HG03103 (cell line): ENCODE measurements at regions not wholly inside any gene's neighbourhood (a gene's known extent, or its start where the extent isn't known, plus 50 kb on each side); places are given as distances from the start of the nearest gene placed in this dataset.

Experiments used
- ATAC-seq: cut with Tn5 transposase; IDR thresholded peaks from one replicate; pipeline ENCODE4 v1.9.1; 2021; ENCODE audit warnings: low read depth; ENCODE audit not compliant: unreplicated experiment

DNA sequence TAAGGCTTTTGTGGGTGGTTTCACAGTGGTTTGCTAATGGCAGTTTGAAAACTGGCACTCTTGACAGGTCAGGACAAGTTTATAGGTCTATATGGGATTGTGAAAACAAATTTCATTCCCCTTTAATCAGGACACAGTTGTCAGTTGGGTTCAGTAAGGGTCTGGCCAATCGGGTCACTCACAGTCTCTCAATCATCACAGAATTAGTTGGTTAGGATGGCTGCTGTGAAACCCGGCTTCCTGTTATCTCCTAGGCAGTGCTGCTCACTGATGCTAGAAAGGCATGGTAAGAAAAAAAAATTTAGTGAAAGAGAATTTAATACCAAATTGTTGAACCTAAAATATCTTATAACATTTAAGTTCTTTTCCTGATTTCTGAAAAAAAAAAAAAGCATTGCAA lies 1730.1 kb downstream of the EFNB2 start:
- ATAC-seq, result no peak

DNA sequence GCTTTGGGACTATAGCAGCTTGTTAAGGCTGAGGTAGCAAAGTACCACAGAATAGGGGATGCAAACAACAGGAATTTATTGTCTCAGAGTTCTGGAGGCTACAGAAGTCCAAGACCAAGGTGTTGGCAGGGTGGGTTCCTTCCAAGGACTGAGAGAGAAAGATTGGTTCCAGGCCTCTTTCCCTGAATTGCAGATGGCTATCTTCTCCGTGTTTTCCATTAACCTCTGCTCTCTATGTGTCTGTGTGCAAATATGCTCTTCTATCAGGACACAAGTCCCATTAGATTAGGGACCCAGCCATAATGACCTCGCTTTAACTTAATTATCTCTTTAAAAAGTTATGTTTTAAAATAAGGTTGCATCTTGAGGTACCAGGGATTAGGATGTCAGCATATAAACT lies 1732.9 kb upstream of the SLC10A2 start:
- no peak for ATAC-seq

DNA sequence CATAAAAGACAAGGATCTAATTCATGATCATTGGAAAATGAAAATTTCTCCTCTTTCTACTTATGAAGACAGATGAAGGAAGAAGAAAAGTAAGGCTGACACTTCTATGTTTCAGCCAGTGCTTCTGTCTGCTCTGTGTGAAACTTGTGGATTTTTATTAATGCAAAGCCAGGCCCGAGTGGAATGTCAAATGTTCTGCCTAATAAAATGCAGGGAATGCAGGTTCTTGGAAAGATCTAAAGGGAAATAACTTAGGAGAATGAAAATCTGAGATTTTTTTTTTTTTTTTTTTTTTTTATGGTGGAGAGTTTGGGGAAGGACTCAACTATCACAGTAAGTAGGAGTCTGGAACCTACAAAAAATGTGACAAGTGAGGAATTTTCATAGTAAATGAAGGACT lies 1732.3 kb upstream of the SLC10A2 start:
- ATAC-seq, result no peak

DNA sequence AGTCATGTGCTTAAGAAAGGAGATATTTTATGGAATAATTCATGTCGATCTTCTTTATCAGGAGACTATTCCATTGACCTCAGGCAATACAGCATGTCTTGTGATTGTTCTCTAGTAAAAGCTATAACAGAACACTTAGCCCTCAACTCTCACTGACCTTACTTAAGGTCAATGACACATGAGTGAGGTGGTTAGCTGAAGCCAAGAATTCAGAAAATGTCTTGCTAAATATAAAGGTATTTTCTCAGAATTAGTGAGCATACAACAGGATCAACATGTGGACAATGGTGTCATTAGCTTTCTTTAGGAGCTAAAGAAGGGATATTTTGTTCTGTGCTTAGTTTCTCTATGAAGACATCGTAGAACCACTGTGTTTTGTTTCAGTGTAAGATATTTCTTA lies 1730.4 kb upstream of the SLC10A2 start:
- ATAC-seq, result no peak

DNA sequence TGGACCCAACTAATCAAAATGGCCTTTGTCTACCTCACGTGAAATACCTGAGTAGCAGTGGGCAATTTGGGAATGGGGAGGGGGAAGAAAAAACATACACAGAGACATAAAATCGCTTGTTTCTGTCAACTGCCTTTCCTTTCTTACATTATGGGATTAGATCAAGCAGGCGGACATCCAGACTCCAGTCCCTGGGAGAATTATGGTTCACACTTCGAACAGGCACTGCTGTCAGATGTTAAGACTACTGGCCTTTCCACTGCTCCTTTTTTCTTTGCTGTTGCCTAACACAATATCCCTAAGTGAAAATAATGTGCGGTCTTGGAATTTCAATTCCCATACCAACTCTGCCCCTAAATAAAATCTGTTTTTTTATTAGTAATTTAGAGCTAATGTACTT lies 1719.7 kb upstream of the SLC10A2 start:
- ATAC-seq, result no peak

DNA sequence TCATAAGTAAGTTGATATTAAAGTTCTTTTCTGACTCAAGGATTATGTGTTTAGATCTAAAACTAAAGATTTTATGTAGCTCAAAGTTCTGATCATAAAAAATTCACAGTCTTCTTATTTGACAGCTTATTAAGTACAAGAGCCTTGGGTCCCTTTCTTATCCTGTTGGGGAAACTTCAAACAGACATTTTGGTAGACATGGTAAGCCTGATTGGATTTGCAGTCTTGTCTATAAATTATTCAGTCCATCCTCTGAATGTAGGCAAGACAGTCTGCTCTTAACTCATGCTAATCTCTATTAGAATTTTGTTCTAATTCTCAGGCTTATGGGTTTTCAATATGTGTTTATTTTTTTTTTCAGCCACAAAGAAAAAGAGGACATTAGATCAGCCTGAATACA lies 1718.7 kb upstream of the SLC10A2 start:
- no peak for ATAC-seq

DNA sequence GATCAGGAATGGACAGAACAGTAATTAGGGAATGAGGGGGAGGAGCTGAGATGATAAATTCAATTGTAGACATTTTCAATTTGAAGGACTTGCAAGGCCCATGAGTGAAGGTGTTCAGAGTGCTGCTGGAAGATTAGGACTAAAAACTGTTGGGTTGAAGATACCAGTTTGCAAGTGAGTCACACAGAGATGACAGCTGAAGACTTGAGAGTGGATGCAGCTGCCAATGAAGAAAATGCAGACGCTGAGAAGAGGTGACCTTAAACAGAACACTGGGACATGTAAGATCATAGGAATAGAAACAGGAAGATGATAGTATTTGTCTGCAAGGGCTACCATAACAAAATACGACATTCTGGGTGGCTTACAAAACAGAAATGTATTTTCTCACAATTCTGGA lies 1716.5 kb upstream of the SLC10A2 start:
- no peak for ATAC-seq

DNA sequence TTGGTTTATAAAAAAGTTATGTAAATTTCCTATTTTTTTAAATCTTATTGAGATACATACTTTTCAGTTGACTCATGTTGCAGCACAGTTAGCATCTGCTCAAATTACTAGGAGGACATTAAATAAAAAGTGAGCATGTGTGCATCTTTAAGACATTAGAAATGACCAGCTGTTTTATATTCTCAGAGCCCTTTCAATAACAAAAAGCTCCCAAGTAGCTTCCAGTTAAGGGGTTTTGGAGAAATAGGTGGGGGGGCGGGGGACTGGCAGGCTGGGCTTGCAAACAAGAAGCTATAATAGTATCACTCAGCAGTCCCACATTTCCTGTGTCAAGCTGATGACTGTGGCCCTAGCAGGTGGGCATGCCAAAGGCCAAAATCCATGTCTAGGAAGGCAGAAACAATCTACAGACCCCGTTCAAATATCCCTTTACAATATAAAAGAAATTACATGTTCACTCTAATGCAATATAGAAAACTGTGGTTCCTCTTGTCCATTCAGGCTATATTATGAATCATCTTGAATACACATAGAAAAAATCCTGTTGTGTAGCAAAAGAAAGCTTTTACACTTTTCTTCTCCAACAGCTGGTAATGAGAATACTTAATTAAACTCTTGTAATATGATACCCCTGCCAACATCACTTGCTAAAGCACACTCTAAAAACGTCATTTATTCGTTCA lies 1713.2 kb upstream of the SLC10A2 start:
- no peak for ATAC-seq

DNA sequence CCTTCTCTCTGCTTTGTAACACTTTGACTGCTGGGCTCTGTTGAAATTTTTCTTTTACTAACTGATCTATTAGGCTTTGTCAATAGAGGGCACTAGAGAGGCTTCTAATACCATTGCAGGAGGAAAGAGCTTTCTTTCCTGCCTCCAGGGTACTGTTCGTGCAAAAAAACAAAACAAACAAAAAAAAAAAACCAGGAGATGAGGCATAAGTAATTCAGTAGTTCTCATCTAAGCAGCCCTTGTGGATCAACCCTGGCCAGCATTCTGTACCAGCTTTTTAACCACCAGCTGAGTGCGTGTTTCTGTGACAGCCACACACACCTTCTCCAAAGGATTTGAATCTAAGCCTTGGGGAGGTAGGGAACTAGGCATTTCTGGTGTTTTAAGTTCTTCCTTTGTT lies 1707.6 kb upstream of the SLC10A2 start:
- peak; percentile 55 for ATAC-seq

DNA sequence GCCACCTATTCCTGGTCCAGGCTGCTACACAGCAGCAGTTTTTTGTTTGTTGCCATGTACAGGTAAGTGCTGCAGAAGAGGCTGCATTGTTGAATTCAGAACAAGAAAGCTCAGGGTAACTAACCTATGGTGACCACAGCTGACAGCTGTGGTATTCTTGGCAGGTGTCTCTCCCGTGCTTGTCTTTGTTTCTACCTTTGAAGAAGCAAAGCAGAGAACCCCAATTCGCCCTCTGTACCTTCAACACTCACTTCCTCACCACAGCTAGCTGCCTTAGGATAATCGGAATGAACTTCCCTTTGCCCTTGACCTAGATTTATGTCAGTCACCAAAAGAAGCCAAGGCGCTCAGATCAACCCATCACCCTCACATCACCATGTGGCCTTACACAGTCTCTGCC lies 1703.3 kb upstream of the SLC10A2 start:
- ATAC-seq, result no peak

DNA sequence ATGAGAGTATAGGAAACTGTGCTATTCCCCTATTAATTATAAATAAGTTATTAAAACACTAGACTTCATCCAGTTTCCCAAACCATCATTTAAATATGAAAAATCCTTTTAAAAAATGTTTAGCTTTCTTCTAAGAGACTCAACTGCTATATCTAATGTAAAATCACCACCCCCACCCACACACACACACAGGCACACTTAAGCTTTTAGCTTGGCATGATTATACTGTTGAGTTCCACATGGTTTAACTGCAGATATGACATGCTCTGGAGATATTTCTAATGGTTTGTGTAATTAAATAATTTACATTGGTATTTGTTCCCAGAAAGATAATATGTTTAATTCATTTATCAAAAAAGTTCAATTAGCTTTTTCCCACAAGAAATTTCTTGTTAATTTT lies 1700.1 kb upstream of the SLC10A2 start:
- ATAC-seq, result no peak

DNA sequence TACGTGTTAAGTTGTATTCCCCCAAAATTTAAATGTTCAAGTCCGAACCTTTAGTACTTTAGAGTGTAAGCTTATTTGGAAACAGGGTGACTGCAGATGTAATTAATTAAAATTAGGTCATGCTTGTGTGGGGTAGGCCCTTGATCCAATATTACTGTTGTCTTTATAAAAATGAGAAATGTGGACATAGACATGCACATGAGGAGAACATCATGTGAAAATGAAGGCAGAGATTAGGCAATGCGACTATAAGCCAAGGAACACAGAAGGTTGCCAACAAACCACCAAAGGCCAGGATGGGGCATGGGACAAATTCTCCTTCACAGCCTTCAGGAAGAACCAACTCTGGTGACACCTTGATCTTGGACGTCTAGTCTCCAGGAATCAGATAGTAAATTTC lies 1698.4 kb upstream of the SLC10A2 start:
- ATAC-seq, result no peak

DNA sequence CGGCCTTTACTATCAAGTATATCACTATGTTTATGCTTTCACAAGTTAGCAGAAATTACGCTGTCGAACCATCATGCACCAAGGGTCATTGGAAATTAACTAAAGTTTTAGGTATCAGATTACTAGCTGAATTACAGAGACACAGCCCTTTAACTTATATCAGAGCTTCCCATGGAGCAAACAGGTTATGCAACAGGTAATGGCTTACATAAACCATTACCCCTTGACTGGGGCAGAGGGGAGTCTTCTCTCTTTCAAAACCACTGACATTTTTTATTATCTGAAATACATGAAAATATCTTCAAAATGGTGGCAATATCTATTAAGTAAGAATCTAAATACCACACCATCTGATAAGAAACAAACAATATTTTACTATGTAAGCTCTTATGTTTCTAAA lies 1692.9 kb upstream of the SLC10A2 start:
- no peak for ATAC-seq

DNA sequence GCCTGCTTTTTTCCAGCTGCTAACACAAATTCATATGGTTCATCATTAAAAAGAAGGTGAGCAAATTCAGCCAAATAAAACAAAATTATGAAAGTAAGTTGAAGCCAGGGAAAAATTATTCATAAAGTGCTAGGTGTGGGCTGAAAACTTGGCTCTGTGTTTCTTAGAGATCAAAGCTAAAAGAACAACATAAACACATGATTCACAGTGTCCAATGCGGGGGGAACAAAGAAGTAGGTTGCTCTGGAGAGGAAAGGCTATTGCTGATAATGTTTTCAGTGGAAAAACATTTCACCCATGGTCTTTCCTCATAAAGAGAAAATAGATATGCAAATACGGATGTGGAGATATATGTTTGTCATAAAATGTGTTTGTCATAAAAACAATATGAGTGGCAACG lies 1691.5 kb upstream of the SLC10A2 start:
- no peak for ATAC-seq

DNA sequence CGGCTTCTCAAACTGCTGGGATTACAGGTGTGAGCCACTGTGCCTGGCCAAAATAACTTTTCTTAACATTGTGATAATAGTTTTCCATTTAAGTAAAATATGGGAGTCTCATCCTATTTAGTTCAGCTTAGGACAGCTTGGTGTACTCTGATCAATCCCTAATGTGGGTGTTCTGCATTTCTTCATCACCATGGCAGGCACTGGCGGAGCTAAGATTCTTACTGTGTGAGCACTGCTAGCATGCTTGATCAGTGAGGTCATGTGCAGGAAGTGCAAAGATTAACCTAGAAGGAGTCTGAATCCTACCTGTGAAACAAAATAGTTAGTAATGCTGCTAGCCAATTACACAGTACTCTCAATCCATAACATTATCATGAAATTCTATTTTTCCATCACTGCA lies 1684.2 kb upstream of the SLC10A2 start:
- no peak for ATAC-seq

DNA sequence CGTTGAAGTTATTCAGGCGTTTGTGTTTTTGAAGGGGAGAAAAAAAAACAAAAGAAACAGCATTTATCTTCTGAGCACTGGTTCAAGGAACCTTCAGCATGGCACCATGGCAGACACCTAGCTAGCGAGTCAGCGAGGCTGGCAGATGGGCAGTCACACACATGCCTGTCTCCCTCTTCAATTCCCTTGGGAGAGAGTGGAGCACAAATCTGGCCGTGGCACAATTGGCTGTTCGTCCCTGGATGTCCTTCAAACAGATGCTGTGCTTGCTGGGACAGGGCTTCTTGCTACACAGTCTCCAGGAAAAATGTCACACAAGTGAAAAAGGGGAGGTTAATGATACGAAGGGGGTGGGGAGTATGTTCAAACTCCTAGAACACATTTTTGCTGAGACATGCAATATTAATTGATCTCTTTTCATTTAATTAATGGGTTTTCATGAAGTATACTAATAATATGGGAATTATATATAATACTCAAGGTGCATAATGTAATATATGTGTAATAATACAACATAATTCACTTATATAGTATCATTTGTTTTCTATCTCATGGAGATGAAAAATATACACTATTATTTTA lies 1674.5 kb upstream of the SLC10A2 start:
- no peak for ATAC-seq

DNA sequence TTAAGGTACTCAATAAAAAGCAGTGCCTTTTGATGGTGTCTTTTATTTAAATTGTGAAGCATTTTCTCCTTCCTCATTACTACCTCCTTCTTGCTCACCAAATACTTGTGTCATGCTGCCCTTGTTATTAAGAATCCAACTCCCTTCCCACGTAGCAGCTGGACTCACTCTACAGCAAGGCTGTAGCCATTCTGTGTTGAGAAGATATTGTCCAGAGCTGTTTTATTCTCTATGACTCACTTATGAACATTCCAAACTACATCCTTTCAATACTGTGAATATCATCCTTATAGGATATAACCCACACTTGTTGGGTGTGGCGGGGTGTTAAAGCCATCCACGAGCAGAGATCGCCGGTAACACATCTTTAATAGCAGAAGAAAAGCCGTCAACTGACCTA lies 1671.5 kb upstream of the SLC10A2 start:
- ATAC-seq, result no peak

DNA sequence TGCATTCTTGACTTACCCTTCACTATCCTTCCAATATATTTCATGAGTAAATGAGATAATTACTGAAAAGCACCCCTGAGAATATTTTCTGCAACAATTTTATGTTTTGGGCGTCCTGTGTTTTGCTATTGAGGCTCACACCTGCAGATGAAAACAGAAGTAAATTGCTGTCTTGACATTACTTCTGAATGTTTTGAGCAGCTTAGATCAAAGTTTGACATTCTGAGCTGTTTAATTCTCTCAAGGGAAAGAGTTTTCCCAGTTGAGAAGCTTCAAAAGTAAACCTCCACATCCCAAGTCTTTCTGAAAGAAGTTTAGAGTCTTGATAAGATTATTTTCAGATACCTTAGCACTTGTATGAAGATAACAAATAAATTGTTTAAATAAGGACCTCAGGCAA lies 1667.2 kb upstream of the SLC10A2 start:
- no peak for ATAC-seq

DNA sequence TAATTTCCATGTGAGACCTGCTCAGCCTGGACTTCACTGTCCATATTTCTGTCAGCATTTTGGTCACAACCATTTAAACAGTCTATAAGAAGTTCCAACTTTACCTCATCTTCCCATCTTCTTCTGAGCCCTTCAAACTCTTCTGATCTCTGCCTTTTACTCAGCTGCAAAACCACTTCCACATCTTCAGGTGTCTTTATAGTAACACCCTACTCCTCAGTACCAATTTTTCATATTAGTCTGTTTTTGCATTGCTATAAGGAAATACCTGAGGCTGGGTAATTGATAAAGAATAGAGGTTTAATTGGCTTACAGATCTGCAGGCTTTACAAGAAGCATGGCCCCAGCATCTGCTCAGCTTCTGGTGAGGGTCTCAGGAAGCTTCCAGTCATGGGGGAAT lies 1648.9 kb upstream of the SLC10A2 start:
- ATAC-seq, result no peak

DNA sequence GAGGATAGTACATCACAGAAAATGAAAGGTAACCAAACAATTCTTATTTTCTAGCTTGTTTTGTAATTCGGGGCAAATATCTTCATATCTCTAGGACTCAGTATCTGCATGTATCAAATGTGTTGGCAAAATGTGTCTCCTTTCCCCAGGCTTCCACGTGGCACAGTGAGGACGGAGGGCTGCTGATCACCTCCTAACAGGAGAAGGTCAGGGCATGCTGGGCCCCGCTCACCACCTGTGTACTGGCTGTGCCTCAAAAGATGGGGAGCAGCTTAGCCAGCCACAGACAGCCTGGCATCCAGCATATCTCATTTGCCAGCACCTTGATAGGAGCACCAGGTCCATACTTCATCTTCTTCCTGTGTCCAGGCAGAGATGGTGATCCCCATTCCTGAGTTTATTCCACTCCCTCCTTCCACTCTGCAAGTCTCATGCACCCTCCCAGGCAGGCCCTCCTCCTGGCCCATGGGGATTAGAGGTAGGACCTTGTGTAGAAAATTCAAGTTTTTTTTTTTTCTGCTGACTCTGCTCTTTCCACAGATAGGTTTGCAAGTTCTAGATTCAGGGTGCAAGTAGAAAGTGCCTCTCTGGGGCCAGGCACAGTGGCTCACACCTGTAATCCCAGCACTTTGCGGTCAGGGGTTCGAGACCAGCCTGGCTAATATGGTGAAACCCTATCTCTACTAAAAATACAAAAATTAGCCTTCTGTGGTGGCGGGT lies 1639.0 kb upstream of the SLC10A2 start:
- no peak for ATAC-seq

DNA sequence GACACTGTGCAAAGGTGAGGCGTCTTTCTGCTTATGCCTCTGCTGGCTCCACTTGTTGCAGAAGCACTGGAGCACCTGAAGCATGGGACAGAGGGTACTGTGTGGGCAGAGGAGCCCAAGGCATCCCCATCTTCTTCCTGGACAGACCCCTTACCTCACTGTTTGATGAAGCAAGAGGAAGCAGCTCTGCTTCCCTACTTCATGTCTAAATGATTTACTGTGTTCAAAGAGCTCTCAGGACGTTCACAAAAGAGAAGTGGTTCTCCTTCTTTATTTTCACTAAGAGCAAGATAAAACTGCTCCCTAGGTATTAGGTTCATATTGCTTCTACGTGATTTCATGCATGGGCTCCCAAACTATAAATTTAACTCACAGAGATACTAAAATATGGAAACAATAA lies 1635.4 kb upstream of the SLC10A2 start:
- ATAC-seq, result no peak

DNA sequence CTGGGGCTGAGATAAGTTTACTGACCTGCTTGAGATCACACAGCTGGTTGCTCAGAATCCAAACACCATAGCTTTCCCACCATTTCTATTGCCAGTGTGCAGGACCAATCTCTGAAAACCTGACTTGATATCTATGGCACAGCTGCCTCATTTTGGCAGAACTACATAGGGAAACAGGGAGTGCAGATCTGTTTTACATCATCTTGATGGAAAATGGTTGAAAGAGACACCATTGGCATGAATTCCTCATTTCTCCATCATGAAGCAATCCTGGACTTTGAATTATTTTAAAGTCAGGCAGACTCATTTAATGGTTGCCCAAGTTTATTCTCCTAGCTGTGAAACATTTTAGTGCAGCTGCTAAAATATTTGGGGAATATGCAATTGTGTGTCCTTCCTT lies 1628.2 kb upstream of the SLC10A2 start:
- ATAC-seq, result no peak
